T-helper 2 cell treated with Interferon-gamma antibody and Interleukin-4, amounts not matched to agents 100 ng/mL and 5 ng/mL, for 36 hours (primary cell): ENCODE measurements at regions not wholly inside any gene's neighbourhood (a gene's known extent, or its start where the extent isn't known, plus 50 kb on each side); places are given as distances from the start of the nearest gene placed in this dataset.

Experiments used
- intact Hi-C: fragments of 100-400 bp; cut with micrococcal nuclease; formaldehyde crosslinking; loops from one replicate; pipeline ENCODE4 v1.15.1; 2023

DNA sequence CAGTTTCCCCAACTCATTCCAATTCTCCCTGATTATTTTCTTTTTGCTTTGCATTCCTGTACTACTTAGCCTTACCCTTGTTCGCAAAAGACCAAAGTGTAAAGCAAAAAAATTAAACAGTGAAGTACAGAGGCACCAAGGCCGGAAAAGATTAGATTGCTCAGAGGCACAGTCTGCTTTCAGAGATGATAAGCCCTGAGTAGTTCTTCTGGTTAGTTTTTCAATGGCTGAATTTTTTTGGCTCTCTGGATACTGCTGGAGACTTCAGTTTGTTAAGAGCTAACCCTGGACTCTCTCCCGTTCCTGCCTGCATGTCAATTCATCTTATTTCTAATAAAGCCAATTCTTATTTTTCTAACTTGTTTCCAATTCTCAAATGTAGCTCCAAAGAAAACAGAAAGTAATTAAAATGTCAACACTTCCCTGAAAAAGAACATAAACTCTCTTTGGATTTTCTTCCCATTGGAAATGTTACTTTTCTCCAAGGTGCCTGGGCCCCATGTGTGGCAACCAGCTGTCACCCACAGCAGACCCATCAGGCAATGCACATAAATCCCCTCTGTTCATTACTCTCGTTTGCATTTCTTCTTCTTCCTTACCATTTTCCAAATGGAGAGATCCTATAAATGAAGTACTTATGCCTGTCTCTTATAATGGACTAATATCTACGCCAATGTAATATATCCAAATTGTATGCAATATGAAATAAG lies 142.8 kb downstream of the BTG1 start:
- intact Hi-C loops = no loop called here

- intact Hi-C loops = no loop called here
Observed at GRCh38 chr12:92002195-92002649, 143.4 kb downstream of the BTG1 start.

GRCh38 chr12:92000597-92000996 lies 145.0 kb downstream of the BTG1 start:
- intact Hi-C loops = no loop called here

- intact Hi-C loops = loop anchor here (10.0 kb wide), 1 partner anchor 185 kb away; no protein-coding TSS in a partner anchor
Observed at GRCh38 chr12:91999823-92000222, 145.8 kb downstream of the BTG1 start.

GRCh38 chr12:91998316-91998715 lies 147.3 kb downstream of the BTG1 start:
- intact Hi-C loops = loop anchor here (10.0 kb wide), 1 partner anchor 184 kb away; no protein-coding TSS in a partner anchor

DNA sequence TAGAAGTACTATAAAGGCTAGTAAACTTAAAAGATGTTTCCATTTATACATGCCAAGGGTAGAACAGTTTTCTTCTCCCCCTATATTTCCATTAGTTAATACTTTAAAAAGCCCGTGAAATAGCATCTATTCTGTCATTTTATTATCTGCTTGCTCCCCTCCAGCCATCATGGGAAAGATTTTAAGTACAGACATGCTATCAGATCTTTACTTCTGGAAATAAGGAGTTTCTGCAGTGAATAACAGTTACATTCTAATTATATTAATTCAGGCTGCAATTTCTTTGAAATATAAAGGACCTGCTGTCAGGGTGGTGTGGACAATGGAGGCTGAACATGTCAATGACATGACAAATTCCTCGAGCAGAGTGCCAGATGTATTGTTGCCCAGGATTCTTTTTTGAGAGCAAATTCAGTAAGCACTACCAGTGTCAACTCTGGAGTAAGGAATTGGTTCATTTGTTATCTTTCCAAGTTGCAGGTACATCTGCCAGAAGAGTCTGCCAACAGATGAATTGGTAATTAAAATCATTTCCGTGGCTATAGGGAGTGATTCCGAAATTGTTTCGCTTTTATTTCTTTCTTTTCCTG lies 151.3 kb downstream of the BTG1 start:
- intact Hi-C loops = loop anchor here (10.0 kb wide), 1 partner anchor 180 kb away; no protein-coding TSS in a partner anchor

- intact Hi-C loops = loop anchor here (10.0 kb wide), 1 partner anchor 179 kb away; no protein-coding TSS in a partner anchor
Observed at GRCh38 chr12:91993287-91994017, 152.2 kb downstream of the BTG1 start.

DNA sequence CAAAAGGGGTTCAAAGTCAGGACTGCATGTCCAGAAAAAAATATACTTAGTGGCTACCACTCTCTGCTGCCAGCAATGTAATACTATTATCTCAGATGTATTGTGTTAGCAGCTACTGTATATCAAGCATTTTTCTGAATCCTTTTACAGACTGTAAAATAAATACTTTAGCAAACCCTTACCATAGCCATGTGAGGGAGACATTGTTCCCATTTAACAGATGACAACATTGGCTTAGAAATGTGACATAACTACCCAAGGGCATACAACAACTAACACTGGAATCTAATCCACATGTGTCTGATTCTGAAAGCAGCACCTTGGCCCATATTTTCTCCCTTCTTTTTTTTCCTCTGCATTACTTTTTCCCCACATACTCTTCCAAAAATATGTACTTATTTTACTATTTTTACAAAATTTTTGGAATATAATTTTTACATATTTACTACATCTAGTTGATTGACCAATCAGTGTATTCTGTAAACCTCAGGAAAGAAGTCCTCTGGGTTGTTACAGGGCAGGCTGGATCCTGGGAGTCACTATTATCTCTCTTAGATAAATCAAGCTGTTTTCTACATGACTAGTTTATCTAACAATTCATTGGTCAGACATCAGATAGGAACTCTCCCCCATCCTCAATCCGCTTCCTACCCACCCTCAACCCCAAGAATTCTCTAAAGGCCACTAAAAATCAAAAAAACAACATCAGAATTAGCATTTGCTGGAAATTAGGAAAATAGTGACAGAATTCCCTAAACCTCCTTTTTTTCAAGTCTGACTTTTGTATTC lies 154.1 kb downstream of the BTG1 start:
- intact Hi-C loops = loop anchor here (1.0 to 10.0 kb wide), 3 partner anchors 153 to 579 kb away; no protein-coding TSS in a partner anchor

DNA sequence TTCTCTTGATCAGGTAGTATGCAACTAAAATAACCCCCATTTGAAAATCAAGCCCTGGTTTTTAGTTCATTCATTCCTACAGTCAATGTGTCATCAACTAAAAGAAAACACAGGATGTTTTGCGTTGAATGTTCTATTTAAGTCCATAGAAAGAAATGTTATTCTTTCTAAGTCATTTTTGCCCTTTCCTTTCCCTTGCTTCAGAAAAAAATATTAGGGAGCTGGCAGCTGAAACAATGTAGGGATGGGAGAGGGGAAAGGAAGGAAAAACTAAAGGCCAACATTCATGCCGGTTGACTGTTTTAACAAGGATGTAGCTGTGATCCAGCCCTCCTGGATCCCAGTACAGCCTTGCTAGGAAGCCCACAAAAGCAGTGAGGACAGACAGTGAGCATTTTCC lies 155.1 kb downstream of the BTG1 start:
- intact Hi-C loops = loop anchor here (10.0 kb wide), 1 partner anchor 176 kb away; no protein-coding TSS in a partner anchor

DNA sequence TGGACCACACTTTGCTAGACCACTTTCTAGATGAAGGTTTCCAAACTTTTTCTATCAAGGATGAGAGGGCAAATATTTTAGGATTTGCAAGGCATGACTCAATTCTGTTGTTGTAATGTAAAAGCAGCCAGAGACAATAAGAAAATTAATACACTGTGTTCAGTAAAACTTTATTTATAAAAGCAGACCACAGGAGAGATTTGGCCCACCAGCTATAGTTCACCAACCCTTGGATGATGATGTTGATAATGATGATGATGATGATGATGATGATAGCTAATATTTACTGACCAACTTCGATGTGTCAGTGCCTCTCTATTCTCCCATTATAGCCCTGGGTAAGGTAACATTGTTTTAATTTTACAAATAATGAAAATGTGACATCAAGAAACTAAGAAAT lies 156.5 kb downstream of the BTG1 start:
- intact Hi-C loops = no loop called here

DNA sequence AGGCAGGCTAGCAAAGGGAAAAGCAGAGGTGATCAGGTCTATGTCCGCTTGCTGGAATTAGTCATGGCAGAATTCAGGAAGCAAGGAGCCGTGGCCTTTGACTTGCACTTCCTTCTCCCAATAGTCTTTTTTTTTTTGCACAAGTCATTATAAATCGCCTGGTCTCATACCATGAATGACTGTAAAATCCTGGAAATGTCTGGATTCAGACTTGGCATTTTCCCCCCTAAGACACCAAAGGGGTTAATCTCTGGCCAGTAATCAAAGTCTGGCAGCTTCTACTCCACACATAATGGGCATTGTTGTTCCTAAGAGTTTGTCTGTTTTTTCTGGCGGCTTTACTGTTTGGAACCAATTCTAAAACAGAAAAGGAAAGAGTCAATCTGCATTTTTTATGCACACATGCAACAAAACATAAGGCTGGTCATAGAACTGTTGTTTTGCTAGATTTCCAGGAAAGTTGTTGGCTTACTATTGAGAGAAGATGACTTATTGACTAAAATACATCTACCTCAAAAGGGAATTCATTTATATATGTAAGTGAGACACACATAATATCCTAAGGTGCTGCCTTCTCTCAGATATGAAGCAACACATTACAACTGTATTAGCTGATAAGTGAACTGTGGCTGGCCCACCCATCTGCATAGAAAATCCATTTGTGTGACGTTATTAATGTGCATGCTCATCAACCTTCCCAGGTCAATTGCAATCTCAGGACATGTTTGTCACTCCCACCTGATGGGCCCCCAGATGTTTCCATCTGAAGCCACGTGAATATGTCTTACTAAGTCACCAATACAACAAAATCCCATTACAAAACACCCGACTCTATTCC lies 157.3 kb downstream of the BTG1 start:
- intact Hi-C loops = no loop called here

GRCh38 chr12:91986084-91986483 lies 159.6 kb downstream of the BTG1 start:
- intact Hi-C loops = no loop called here

DNA sequence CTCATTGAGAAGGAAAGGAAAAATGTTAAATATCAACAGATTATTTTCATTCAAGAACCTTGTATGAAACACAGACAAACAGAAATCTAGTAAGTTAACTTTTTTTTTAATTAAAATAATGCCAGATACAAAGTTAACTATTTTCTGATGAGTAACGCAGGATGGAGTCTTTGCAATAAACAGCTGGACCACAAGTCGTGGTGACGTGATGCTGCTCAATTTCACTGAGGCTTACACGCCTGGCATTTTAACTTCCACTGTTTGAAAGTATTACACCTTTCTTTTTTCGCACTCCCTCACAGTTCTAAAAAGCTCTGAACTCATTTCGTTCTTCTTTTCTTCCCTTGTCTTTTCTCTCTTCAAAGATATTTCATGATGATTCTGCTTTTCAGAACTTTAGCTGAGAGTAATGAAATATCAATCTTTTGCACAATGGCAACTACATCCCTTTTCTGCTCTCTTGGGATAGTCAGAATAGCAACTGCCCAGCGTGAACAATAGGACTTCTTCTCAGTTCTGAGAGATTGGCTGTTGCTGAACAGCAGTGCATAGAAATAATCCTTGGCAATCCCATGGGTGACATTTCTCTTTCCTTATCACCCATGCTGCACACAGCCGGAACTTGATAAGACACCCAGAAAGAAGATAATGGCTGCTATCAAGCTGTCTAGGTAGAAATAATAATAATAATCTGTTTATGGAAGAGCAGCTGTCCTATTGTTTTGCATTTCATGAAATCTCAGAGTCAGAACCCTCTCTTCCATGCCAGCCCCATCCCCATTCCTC lies 160.5 kb downstream of the BTG1 start:
- intact Hi-C loops = no loop called here

- intact Hi-C loops = no loop called here
Observed at GRCh38 chr12:91984556-91984955, 161.1 kb downstream of the BTG1 start.

DNA sequence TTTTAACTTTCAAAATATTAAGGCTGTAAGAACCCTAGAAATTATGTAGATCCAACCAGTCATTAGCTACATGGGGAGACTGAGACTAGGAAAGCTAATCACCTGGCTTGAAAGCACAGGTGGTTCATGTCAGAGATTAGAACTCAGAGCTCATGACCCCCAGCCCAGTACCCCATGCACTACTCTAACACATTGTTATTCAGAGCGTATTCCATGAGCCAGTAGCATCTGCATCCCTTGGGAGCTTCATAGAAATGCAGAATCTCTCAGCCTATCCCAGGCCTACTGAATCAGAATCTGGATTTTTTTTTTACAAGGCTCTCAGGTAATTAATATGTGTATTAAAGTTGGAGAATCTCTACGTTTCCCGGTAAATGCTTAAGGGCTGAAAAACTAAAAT lies 161.7 kb downstream of the BTG1 start:
- intact Hi-C loops = no loop called here

- intact Hi-C loops = no loop called here
Observed at GRCh38 chr12:91982946-91983345, 162.7 kb downstream of the BTG1 start.

DNA sequence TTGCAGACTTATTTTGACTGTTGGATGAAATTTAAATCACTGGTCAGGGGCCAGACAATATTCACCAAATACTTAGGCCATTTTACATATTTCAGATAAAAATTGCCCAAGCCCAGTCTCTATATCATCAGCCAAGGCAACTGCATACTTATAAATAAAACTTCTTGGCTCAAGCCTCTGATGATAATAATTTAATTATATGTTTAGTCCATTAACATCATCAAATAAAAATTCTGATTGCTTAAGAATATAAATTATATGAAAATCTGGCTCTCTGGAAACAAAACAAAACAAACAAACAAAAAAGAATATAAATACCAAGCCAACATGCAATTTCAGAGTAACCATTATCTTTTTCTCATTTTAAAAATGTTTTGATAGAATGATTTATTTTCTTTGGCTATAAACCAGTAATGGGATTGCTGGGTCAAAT lies 165.2 kb downstream of the BTG1 start:
- intact Hi-C loops = no loop called here

DNA sequence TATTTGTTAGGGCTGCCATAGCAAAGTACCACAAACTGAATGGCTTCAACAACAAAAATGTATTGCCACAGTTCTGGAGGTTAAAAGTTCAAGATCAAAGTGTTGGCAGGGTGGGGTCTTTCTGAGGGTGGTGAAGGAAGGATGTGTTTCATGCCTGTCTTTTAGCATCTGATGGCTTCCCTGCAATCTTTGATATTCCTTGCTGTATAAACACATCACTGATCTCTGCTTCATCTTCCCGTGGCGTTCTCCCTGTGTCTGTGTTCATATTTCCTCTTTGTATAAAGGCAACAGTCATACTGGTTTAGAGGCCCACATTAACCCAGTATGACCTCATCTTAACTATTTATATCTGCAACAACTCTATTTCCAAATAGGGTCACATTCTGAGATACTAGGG lies 167.5 kb downstream of the BTG1 start:
- intact Hi-C loops = loop anchor here (1.0 kb wide), 2 partner anchors 52 to 101 kb away; no protein-coding TSS in a partner anchor

GRCh38 chr12:91975891-91976290 lies 169.8 kb downstream of the BTG1 start:
- intact Hi-C loops = no loop called here
